GM12874 (cell line): ENCODE measurements at regions not wholly inside any gene's neighbourhood (a gene's known extent, or its start where the extent isn't known, plus 50 kb on each side); places are given as distances from the start of the nearest gene placed in this dataset.

Experiments
- CTCF ChIP-seq: IDR thresholded peaks from 2 replicates; pipeline ENCODE4 v1.5.1; 2011; ENCODE audit warnings: low read depth, mild to moderate bottlenecking, control low read depth, low read length, moderate library complexity; ENCODE audit not compliant: insufficient read depth

GRCh38 chr7:80974396-80975358 is 55.8 kb upstream of the SEMA3C start:
- no peak for TF ChIP-seq CTCF

GRCh38 chr7:80971225-80971624 is 52.4 kb upstream of the SEMA3C start:
- no peak for TF ChIP-seq CTCF
